Stimulated activated CD4-positive, alpha-beta T cell treated with anti-CD3 and anti-CD28 coated beads, Interleukin-2, amount 100 ng/mL, for 48 hours (primary cell): ENCODE measurements at regions not wholly inside any gene's neighbourhood (a gene's known extent, or its start where the extent isn't known, plus 50 kb on each side); places are given as distances from the start of the nearest gene placed in this dataset.

Experiments
- DNase-seq, 2 donors: peaks; one replicate each; pipeline ENCODE4 v3.0.0-alpha.2; 2020

GRCh38 chr9:78812665-78813064 is 515.7 kb downstream of the PSAT1 start:
- DNase-seq = no peak

- DNase-seq = no peak
These were observed 516.8 kb downstream of the PSAT1 start for GRCh38 chr9:78813602-78814180.

GRCh38 chr9:78821126-78821822 is 524.3 kb downstream of the PSAT1 start:
- DNase-seq = no peak

GRCh38 chr9:78826527-78826926 is 529.6 kb downstream of the PSAT1 start:
- no peak for DNase-seq

- DNase-seq = no peak
These were observed 531.6 kb downstream of the PSAT1 start for GRCh38 chr9:78828521-78828920.

GRCh38 chr9:78830301-78830700 is 533.4 kb downstream of the PSAT1 start:
- no peak for DNase-seq

GRCh38 chr9:78831726-78832125 is 534.8 kb downstream of the PSAT1 start:
- no peak for DNase-seq

GRCh38 chr9:78835928-78836450 is 539.1 kb downstream of the PSAT1 start:
- DNase-seq = no peak

GRCh38 chr9:78839252-78839651 is 542.3 kb downstream of the PSAT1 start:
- DNase-seq = no peak

GRCh38 chr9:78848061-78848460 is 551.1 kb downstream of the PSAT1 start:
- DNase-seq = no peak

- no peak for DNase-seq
These were observed 559.2 kb downstream of the PSAT1 start for GRCh38 chr9:78856144-78856543.

- DNase-seq = no peak
These were observed 559.9 kb downstream of the PSAT1 start for GRCh38 chr9:78856781-78857180.

GRCh38 chr9:78857373-78858225 is 560.7 kb downstream of the PSAT1 start:
- no peak for DNase-seq

GRCh38 chr9:78858266-78858665 is 561.3 kb downstream of the PSAT1 start:
- no peak for DNase-seq

- DNase-seq = no peak
These were observed 564.0 kb downstream of the PSAT1 start for GRCh38 chr9:78860801-78861475.

GRCh38 chr9:78863531-78863930 is 566.6 kb downstream of the PSAT1 start:
- DNase-seq = no peak

GRCh38 chr9:78865737-78866136 is 568.8 kb downstream of the PSAT1 start:
- DNase-seq = no peak

- no peak for DNase-seq
These were observed 569.5 kb downstream of the PSAT1 start for GRCh38 chr9:78866207-78867132.

- no peak for DNase-seq
These were observed 574.1 kb downstream of the PSAT1 start for GRCh38 chr9:78871086-78871451.

GRCh38 chr9:78871452-78872331 is 574.8 kb downstream of the PSAT1 start:
- DNase-seq = no peak

- DNase-seq = no peak
These were observed 577.1 kb downstream of the PSAT1 start for GRCh38 chr9:78874061-78874460.
